GM10248 (cell line): ENCODE measurements at regions not wholly inside any gene's neighbourhood (a gene's known extent, or its start where the extent isn't known, plus 50 kb on each side); places are given as distances from the start of the nearest gene placed in this dataset.
"Not testable (repeated sequence)": the region's sequence is repeated elsewhere in the genome, so short reads cannot be mapped to it uniquely, and the experiment has no call there.

Source experiments
- CTCF ChIA-PET: fragments of 300-600 bp; sonication (Branson Sonifier 250); formaldehyde crosslinking; extraction: SDS; loops from one replicate; lab custom pipeline; 2021; ENCODE audit warnings: antibody characterized with exemption; lab: Yijun Ruan, JAX
- POLR2A ChIA-PET: fragments of 350-650 bp; sonication (Branson Sonifier 250); formaldehyde crosslinking; extraction: SDS; loops from one replicate; lab custom pipeline; 2020; ENCODE audit warnings: antibody characterized with exemption; lab: Yijun Ruan, JAX
- DNase-seq: peaks from one replicate; pipeline ENCODE4 v3.0.0; 2012; ENCODE audit errors: extremely low spot score
- TF ChIP-seq, protein P1 (sequence below): IDR thresholded peaks from 2 replicates; pipeline ENCODE4 v1.5.1; 2012; ENCODE audit warnings: mild to moderate bottlenecking, low read depth; ENCODE audit errors: extremely low read depth, missing control alignments, control extremely low read depth

DNA sequence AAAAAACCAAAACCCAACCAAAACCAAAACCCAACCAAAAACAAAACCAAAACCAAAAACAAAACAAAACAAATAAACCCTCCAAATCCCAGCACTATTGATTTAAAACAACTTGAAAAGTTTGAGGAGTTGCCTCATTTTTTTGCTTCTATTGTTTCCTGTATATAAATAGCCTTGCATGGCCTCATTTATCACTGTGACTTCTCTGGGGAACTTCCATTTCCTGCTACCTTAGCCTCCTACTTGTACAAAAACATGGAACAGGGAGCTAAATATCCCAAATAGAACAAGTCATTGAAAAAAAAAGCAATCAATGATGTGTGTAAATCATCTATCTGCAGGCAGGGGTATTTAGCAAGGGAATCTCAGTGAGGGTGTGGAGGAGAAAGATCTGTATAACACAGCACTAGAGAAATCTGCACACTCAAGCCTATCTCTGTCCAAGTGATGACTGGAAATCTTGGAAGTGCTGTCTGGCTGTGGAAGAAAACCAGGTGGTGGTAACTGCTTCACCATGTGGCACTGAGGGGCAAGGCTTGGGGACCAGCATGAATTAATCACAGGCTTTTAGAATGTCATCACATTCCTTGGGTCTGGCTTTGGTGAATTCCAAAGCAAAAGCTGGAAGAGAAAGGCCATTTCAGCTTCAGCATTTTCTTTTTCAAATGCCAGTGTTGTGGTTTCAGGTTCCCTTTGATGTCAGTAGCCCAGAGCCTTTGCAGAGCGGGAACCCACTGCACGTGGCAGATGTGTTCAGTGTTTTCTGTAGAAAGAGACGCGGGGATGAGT, 349.5 kb upstream of the ZNF32 start:
- TF ChIP-seq, protein P1, sequence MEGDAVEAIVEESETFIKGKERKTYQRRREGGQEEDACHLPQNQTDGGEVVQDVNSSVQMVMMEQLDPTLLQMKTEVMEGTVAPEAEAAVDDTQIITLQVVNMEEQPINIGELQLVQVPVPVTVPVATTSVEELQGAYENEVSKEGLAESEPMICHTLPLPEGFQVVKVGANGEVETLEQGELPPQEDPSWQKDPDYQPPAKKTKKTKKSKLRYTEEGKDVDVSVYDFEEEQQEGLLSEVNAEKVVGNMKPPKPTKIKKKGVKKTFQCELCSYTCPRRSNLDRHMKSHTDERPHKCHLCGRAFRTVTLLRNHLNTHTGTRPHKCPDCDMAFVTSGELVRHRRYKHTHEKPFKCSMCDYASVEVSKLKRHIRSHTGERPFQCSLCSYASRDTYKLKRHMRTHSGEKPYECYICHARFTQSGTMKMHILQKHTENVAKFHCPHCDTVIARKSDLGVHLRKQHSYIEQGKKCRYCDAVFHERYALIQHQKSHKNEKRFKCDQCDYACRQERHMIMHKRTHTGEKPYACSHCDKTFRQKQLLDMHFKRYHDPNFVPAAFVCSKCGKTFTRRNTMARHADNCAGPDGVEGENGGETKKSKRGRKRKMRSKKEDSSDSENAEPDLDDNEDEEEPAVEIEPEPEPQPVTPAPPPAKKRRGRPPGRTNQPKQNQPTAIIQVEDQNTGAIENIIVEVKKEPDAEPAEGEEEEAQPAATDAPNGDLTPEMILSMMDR: no peak
- POLR2A ChIA-PET: no interaction called here
- no peak for DNase-seq
- CTCF ChIA-PET: no interaction called here

DNA sequence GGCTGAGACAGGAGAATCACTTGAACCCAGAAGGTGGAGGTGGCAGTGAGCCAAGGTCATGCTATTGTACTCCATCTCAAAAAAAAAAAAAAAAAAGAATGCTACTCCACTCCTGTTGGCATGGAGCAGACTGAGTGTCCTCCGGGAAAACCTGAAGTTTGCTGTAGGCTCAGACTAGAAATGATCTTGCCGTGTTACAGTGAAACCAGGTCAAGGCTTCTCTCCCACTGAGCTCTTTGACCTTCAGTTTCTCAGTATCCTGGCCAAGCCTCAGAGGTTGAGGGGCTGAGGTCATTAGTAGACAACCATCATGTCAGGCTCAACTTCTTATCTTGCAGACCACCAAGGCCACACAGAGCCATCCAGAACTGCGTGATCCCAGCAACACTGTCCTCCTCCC, 348.6 kb upstream of the ZNF32 start:
- POLR2A ChIA-PET: no interaction called here
- DNase-seq: no peak
- CTCF ChIA-PET: no interaction called here
- TF ChIP-seq, protein P1: no peak

GRCh38 chr10:43994539-43994938, 345.9 kb upstream of the ZNF32 start:
- DNase-seq: no peak
- ChIA-PET POLR2A (no interaction called here), CTCF (no interaction called here)
- TF ChIP-seq, protein P1: no peak

- POLR2A ChIA-PET, DNase-seq, CTCF ChIA-PET: not testable (repeated sequence)
These were observed 344.1 kb upstream of the ZNF32 start for GRCh38 chr10:43992816-43993215.

- TF ChIP-seq, protein P1: no peak
- DNase-seq: no peak
- CTCF ChIA-PET: interaction anchor here (0.9 to 1.9 kb wide), 3 partner anchors 15 to 32 kb away, joined by 3 to 6 read pairs (median 3); no protein-coding TSS in a partner anchor
- POLR2A ChIA-PET: no interaction called here
These were observed 337.7 kb upstream of the ZNF32 start for GRCh38 chr10:43986374-43986773.

DNA sequence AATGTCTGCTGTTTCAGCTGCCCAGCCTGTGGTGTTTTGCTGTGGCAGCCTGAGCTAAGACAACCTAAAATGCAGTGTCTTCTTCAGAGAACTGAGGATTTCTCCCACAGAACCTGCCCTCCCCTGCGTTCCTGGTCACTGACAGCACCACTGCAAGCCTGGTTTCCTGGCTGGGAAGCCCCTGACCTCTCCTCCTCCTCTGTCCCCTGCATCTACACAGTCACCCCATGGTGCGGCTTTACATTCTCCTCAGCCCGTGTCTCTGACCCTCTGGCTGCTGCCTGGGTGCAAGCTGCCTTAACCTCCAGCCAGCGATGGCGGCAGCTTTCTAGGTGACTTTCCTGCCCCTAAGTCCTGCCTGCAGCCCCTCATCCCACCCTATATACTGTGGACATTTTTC, 337.3 kb upstream of the ZNF32 start:
- POLR2A ChIA-PET: no interaction called here
- TF ChIP-seq, protein P1: no peak
- CTCF ChIA-PET: interaction anchor here (0.9 to 1.9 kb wide), 3 partner anchors 16 to 32 kb away, joined by 3 to 6 read pairs (median 3); no protein-coding TSS in a partner anchor
- no peak for DNase-seq

DNA sequence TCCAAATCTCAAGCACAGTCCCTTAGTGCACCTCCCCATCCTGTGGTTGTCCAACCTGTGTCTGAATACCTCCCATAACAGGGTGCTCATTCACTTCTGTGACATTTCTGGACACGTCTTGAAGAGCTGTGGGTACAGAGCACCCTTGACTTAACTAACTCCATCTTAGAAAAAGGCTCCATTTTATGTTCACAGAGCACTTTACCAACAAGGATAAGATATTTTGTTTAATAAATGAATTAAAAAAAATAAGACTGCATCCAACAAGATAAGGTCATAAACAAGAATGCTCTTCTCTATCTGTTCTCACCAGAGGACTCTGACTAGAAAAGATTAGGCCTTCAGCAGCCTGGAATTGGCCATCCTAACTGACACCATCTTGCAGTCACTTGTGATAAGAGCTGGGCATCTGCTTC, 335.2 kb upstream of the ZNF32 start:
- TF ChIP-seq, protein P1: no peak
- POLR2A ChIA-PET: no interaction called here
- no peak for DNase-seq
- CTCF ChIA-PET: interaction anchor here (0.7 kb wide), 1 partner anchor 34 kb away, joined by 3 read pairs; no protein-coding TSS in a partner anchor
